HCT116 (cell line): ENCODE measurements at regions not wholly inside any gene's neighbourhood (a gene's known extent, or its start where the extent isn't known, plus 50 kb on each side); places are given as distances from the start of the nearest gene placed in this dataset.

Experiments used
- ATAC-seq: fragments of 200-7000 bp; cut with Tn5 transposase; 2 replicates; pipeline ENCODE4 v1.9.1; 2020; ENCODE audit warnings: mild to moderate bottlenecking, moderate library complexity
- BruUV-seq: library from RNA; stranded (reverse); fragments of 400-500 nt; replicated peaks from 2 replicates; lab custom pipeline; 2021; lab: Mats Ljungman, UMichigan
- CTCF ChIA-PET: fragments of 300-600 bp; sonication (Branson Sonifier 250); formaldehyde crosslinking; loops from one replicate; lab custom pipeline; 2021; ENCODE audit warnings: antibody characterized with exemption; lab: Charles Lee
- POLR2A ChIA-PET: fragments of 300-600, 350-600 bp; sonication (Branson Sonifier 250); formaldehyde crosslinking; loops from one replicate; lab custom pipeline; 2021; ENCODE audit warnings: antibody characterized with exemption; lab: Charles Lee
- RAD21 ChIA-PET, 2 experiments: fragments of 300-600 bp; sonication (Branson Sonifier 250); formaldehyde crosslinking; loops; one replicate each; lab custom pipeline; 2023; ENCODE audit warnings: low total read pairs in 2 of 2; ENCODE audit not compliant: uncharacterized antibody in 2 of 2, unreplicated experiment in 2 of 2, low non-redundant PET in 1 of 2; lab: Charles Lee
- DNase-seq: peaks from one replicate; pipeline ENCODE4 v3.0.0-alpha.2; 2010; ENCODE audit warnings: low read depth, low spot score
- H2AFZ ChIP-seq: fragments of 200-600 bp; shearing (Covaris generic), sonication (generic); 2 replicates; pipeline ENCODE4 v1.6.1; 2017; ENCODE audit warnings: low read depth, mixed run types, mixed read lengths, antibody characterized with exemption, low read length; ENCODE audit not compliant: poor library complexity, severe bottlenecking
- H3K27ac ChIP-seq: 2 replicates; pipeline ENCODE4 v1.5.1; 2012; ENCODE audit warnings: low read depth, low read length
- H3K27me3 ChIP-seq: fragments of 200-600 bp; sonication (generic); 2 replicates; pipeline ENCODE4 v1.6.1; 2016; ENCODE audit warnings: mixed run types, low read length, mixed read lengths; ENCODE audit not compliant: insufficient read depth
- H3K36me3 ChIP-seq, 2 experiments: fragments of 200-500 bp in 1 of 2; fragments of 200-600 bp in 1 of 2; sonication (Bioruptor generic) in 1 of 2; sonication (generic) in 1 of 2; 2 replicates each; pipeline versions ENCODE4 v1.5.1 to v1.6.1; 2014 to 2016; ENCODE audit warnings: low read length in 2 of 2, inconsistent platforms in 1 of 2, mixed read lengths in 1 of 2, mixed run types in 1 of 2; ENCODE audit not compliant: insufficient read depth in 2 of 2, control insufficient read depth in 1 of 2
- H3K4me1 ChIP-seq, 2 experiments: fragments of 200-600 bp in 1 of 2; sonication (generic) in 1 of 2; 2 replicates each; pipeline versions ENCODE4 v1.5.1 to v1.6.1; 2012 to 2017; ENCODE audit warnings: low read length in 2 of 2, inconsistent platforms in 1 of 2, mild to moderate bottlenecking in 1 of 2, mixed read lengths in 1 of 2, mixed run types in 1 of 2, moderate library complexity in 1 of 2; ENCODE audit not compliant: insufficient read depth in 2 of 2, control insufficient read depth in 1 of 2
- H3K4me2 ChIP-seq: fragments of 200-600 bp; sonication (generic); 2 replicates; pipeline ENCODE4 v1.6.1; 2017; ENCODE audit warnings: mixed run types, low read length, mixed read lengths
- H3K4me3 ChIP-seq, 2 experiments: fragments of 200-600 bp in 1 of 2; sonication (generic) in 1 of 2; replicated peaks in 1 of 2; 2 replicates each; pipeline ENCODE4 v1.5.1; 2011 to 2016; ENCODE audit warnings: low read length in 2 of 2, control low read depth in 1 of 2, low read depth in 1 of 2, mild to moderate bottlenecking in 1 of 2, mixed read lengths in 1 of 2, mixed run types in 1 of 2
- H3K79me2 ChIP-seq: fragments of 200-600 bp; sonication (generic); 2 replicates; pipeline ENCODE4 v1.6.1; 2017; ENCODE audit warnings: mild to moderate bottlenecking, mixed run types, low read length, moderate library complexity, mixed read lengths; ENCODE audit not compliant: insufficient read depth
- H3K9ac ChIP-seq: fragments of 200-600 bp; sonication (generic); 2 replicates; pipeline ENCODE4 v1.6.1; 2016; ENCODE audit warnings: low read length, mixed read lengths
- H3K9me2 ChIP-seq: fragments of 200-600 bp; sonication (generic), shearing (Covaris generic); 2 replicates; pipeline ENCODE4 v1.6.1; 2017; ENCODE audit warnings: mixed run types, mild to moderate bottlenecking, moderate library complexity; ENCODE audit not compliant: insufficient read depth
- H3K9me3 ChIP-seq, 2 experiments: fragments of 200-500 bp in 1 of 2; fragments of 200-600 bp in 1 of 2; sonication (Bioruptor generic) in 1 of 2; sonication (generic) in 1 of 2; 2 replicates each; pipeline ENCODE4 v1.6.1; 2014 to 2017; ENCODE audit warnings: low read length in 2 of 2, mixed read lengths in 2 of 2, inconsistent platforms in 1 of 2, low read depth in 1 of 2, mild to moderate bottlenecking in 1 of 2, mixed run types in 1 of 2, moderate library complexity in 1 of 2; ENCODE audit not compliant: control insufficient read depth in 1 of 2, insufficient read depth in 1 of 2
- H4K20me1 ChIP-seq: fragments of 200-600 bp; sonication (generic), shearing (Covaris generic); 2 replicates; pipeline ENCODE4 v1.6.1; 2017; ENCODE audit warnings: mixed run types, mild to moderate bottlenecking, moderate library complexity; ENCODE audit not compliant: insufficient read depth
- CTCF ChIP-seq, 3 experiments: fragments of 200-600 bp in 1 of 3; sonication (generic) in 1 of 3; IDR thresholded peaks in 2 of 3; conservative IDR thresholded peaks in 1 of 3; 2 replicates each; pipeline ENCODE4 v1.5.1; 2012 to 2017; ENCODE audit warnings: low read depth in 2 of 3, low read length in 2 of 3, antibody characterized with exemption in 1 of 3, borderline replicate concordance in 1 of 3, control low read depth in 1 of 3, mild to moderate bottlenecking in 1 of 3, mixed read lengths in 1 of 3, mixed run types in 1 of 3, moderate library complexity in 1 of 3; ENCODE audit not compliant: insufficient read depth in 1 of 3
- EGR1 ChIP-seq: IDR thresholded peaks from 2 replicates; pipeline ENCODE4 v1.6.1; 2012; ENCODE audit warnings: low read depth
- ELF1 ChIP-seq: IDR thresholded peaks from 2 replicates; pipeline ENCODE4 v1.6.1; 2012; ENCODE audit warnings: low read depth, borderline replicate concordance
- EZH2 ChIP-seq: fragments of 200-600 bp; sonication (generic); IDR thresholded peaks from 2 replicates; pipeline ENCODE4 v1.6.1; 2017; ENCODE audit warnings: antibody characterized with exemption, mixed run types
- EZH2phosphoT487 ChIP-seq: fragments of 200-600 bp; IDR thresholded peaks from 2 replicates; pipeline ENCODE4 v1.6.1; 2018; ENCODE audit warnings: antibody characterized with exemption, borderline replicate concordance
- JUND ChIP-seq: IDR thresholded peaks from 2 replicates; pipeline ENCODE4 v1.6.1; 2012
- POLR2A ChIP-seq: IDR thresholded peaks from 2 replicates; pipeline ENCODE4 v1.7.0; 2011; ENCODE audit warnings: borderline replicate concordance; ENCODE audit not compliant: insufficient read depth, insufficient read length; ENCODE audit errors: extremely low read depth
- POLR2AphosphoS5 ChIP-seq: IDR thresholded peaks from 2 replicates; pipeline ENCODE4 v1.6.1; 2011; ENCODE audit warnings: mild to moderate bottlenecking, low read depth, low read length, moderate library complexity
- RAD21 ChIP-seq: IDR thresholded peaks from 2 replicates; pipeline ENCODE4 v1.6.1; 2012; ENCODE audit warnings: low read depth, mild to moderate bottlenecking
- SRF ChIP-seq: IDR thresholded peaks from 2 replicates; pipeline ENCODE4 v1.6.1; 2012; ENCODE audit warnings: low read depth
- TCF7L2 ChIP-seq: IDR thresholded peaks from 2 replicates; pipeline ENCODE4 v1.7.0; 2011; ENCODE audit warnings: borderline replicate concordance, inconsistent platforms; ENCODE audit not compliant: insufficient read depth, insufficient read length; ENCODE audit errors: extremely low read depth
- YY1 ChIP-seq: IDR thresholded peaks from 2 replicates; pipeline ENCODE4 v1.6.1; 2011; ENCODE audit warnings: low read length, low read depth, moderate library complexity, mild to moderate bottlenecking; ENCODE audit not compliant: insufficient replicate concordance; ENCODE audit errors: extremely low read depth
- ZBTB33 ChIP-seq: IDR thresholded peaks from 2 replicates; pipeline ENCODE4 v1.6.1; 2011; ENCODE audit warnings: mild to moderate bottlenecking, low read length, moderate library complexity; ENCODE audit not compliant: insufficient replicate concordance; ENCODE audit errors: extremely low read depth
- ZFX ChIP-seq: fragments of 450-650 bp; IDR thresholded peaks from 2 replicates; pipeline ENCODE4 v1.6.1; 2017
- intact Hi-C: fragments of 100-400 bp; cut with micrococcal nuclease; formaldehyde crosslinking; loops from 2 replicates; pipeline ENCODE4 v1.10.0; 2022

- CTCF ChIA-PET = no interaction called here
- Histone ChIP-seq H3K9me3 (no peaks in the 10 kb centered on the region), H2AFZ (no peak overlapping the region), H3K4me1 (no peaks in the 10 kb centered on the region), H3K4me3 (no peak overlapping the region), H3K79me2 (peaks cover 53% of the 10 kb centered on the region), H4K20me1 (no peaks in the 10 kb centered on the region), H3K9ac (no peak overlapping the region), H3K36me3 (0 out of 4 replicates have a peak, but pooled peaks cover 0 to 5% of the 10 kb centered on the region in 2 experiments), H3K4me2 (no peak overlapping the region), H3K27ac (no peak overlapping the region), H3K9me2 (no peaks in the 10 kb centered on the region), H3K27me3 (no peaks in the 10 kb centered on the region)
- no peak for DNase-seq
- RAD21 ChIA-PET = no interaction called here
- ATAC-seq = no peak
- no peak for TF ChIP-seq TCF7L2
- TF ChIP-seq ZFX = no peak
- no peak for TF ChIP-seq YY1
- TF ChIP-seq ELF1 = no peak
- no peak for TF ChIP-seq POLR2AphosphoS5
- no peak for TF ChIP-seq EZH2
- no peak for TF ChIP-seq POLR2A
- no peak for TF ChIP-seq RAD21
- no peak for TF ChIP-seq SRF
- no peak for TF ChIP-seq EGR1
- TF ChIP-seq JUND = no peak
- intact Hi-C loops = loop anchor here (10.0 kb wide), 1 partner anchor 57 kb away; no protein-coding TSS in a partner anchor
- POLR2A ChIA-PET = no interaction called here
- no TSS peak for BruUV-seq
Observed at GRCh38 chr9:522190-522589, 307.5 kb downstream of the DOCK8 start.

DNA sequence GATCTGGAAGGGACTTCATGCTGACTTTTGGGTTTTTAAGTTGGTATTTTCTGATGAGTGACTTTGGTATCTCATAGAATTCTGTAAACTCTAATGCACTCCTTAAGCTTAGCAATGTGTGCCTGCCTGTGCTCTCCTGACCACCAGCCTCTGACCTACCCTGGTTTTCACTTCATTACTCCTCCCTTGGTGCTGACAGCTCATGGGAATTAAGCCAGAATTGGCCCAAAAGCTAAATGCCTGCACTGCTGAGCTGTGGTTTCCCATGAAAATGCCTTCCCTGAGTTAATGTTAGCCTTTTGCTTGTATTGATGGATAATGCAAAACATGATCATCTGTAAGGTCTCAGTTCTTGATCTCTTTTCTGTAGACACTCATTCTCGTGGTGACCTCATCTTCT lies 308.0 kb downstream of the DOCK8 start:
- no peak for ATAC-seq
- POLR2A ChIA-PET = no interaction called here

More for the DNA sequence above, 308.0 kb downstream of the DOCK8 start:
- H3K9me2 ChIP-seq = no peaks in the 10 kb centered on the region
- H3K4me1 ChIP-seq = no peaks in the 10 kb centered on the region
- H3K9ac ChIP-seq = no peak overlapping the region
- no peak overlapping the region for H3K27ac ChIP-seq
- H4K20me1 ChIP-seq = no peaks in the 10 kb centered on the region
- intact Hi-C loops = loop anchor here (10.0 kb wide), 1 partner anchor 58 kb away; no protein-coding TSS in a partner anchor
- H3K4me3 ChIP-seq = no peak overlapping the region
- BruUV-seq = no TSS peak
- H3K9me3 ChIP-seq = no peaks in the 10 kb centered on the region
- ChIA-PET CTCF (no interaction called here), RAD21 (no interaction called here)
- H3K4me2 ChIP-seq = no peak overlapping the region
- TF ChIP-seq CTCF (IDR thresholded peaks at IDR 0.05 in 2 of 3, conservative IDR thresholded peaks at IDR 0.05 in 1 of 3; ENCODE audit: borderline replicate concordance in 1 of 3, insufficient read depth in 1 of 3, low read depth in 2 of 3, low read length in 2 of 3) (no peak), ZBTB33 (no peak), EZH2phosphoT487 (no peak)
- no peak overlapping the region for H2AFZ ChIP-seq
- H3K36me3 ChIP-seq = 0 out of 4 replicates have a peak, but pooled peaks cover 0 to 5% of the 10 kb centered on the region in 2 experiments
- DNase-seq = no peak
- peaks cover 53% of the 10 kb centered on the region for H3K79me2 ChIP-seq
- H3K27me3 ChIP-seq = no peaks in the 10 kb centered on the region
